Muscle layer of duodenum (tissue), 2 donors: ENCODE measurements at regions not wholly inside any gene's neighbourhood (a gene's known extent, or its start where the extent isn't known, plus 50 kb on each side); places are given as distances from the start of the nearest gene placed in this dataset.
"Not testable (repeated sequence)": the region's sequence is repeated elsewhere in the genome, so short reads cannot be mapped to it uniquely, and the experiment has no call there.

Experiments
- H3K27ac ChIP-seq: one replicate; pipeline ENCODE4 v1.7.0; 2013; ENCODE audit warnings: mild to moderate bottlenecking, low read length
- H3K27me3 ChIP-seq: one replicate; pipeline ENCODE4 v1.7.0; 2013; ENCODE audit warnings: low read depth, mild to moderate bottlenecking, control low read depth, low read length
- H3K36me3 ChIP-seq, 2 donors: one replicate each; pipeline ENCODE4 v1.7.0; 2013; ENCODE audit warnings: low read length in 2 of 2, control low read depth in 1 of 2, mild to moderate bottlenecking in 1 of 2; ENCODE audit not compliant: insufficient read depth in 2 of 2, control insufficient read depth in 1 of 2
- H3K4me1 ChIP-seq, 2 donors: one replicate each; pipeline ENCODE4 v1.7.0; 2013; ENCODE audit warnings: low read length in 2 of 2, mild to moderate bottlenecking in 2 of 2, control low read depth in 1 of 2, moderate library complexity in 1 of 2; ENCODE audit not compliant: insufficient read depth in 2 of 2, control insufficient read depth in 1 of 2
- H3K4me3 ChIP-seq, 2 donors: one replicate each; pipeline ENCODE4 v1.7.0; 2013; ENCODE audit warnings: low read length in 2 of 2, low read depth in 1 of 2, mild to moderate bottlenecking in 1 of 2
- H3K9me3 ChIP-seq, 2 donors: one replicate each; pipeline ENCODE4 v1.7.0; 2013; ENCODE audit warnings: low read length in 2 of 2, control low read depth in 1 of 2, mild to moderate bottlenecking in 1 of 2; ENCODE audit not compliant: control insufficient read depth in 1 of 2
- donor health status: healthy.

GRCh38 chr16:13829697-13830299, 90.2 kb upstream of the ERCC4 start:
- Histone ChIP-seq H3K36me3 (no peaks in the 10 kb centered on the region), H3K27me3 (no peaks in the 10 kb centered on the region), H3K4me1 (no peaks in the 10 kb centered on the region), H3K4me3 (no peak overlapping the region), H3K9me3 (peaks cover 0 to 5% of the 10 kb centered on the region in 2 donors), H3K27ac (no peak overlapping the region)

DNA sequence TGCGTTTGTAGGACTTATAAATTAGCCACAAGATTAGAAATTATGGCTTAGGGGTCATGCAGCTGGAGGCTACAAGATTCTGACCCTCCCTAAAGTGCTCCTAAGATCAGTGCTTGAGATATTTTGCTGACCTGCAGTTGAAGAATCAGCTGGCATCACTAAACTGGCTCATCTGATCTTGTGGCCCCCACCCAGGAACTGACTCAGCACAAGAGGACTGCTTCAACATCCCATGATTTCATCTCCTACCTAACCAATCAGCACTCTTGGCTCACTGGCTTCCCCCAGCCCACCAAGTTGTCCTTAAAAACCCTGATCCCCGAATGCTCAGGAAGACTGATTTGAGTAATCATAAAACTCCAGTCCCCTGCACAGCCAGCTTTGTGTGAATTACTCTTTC, 86.4 kb upstream of the ERCC4 start:
- Histone ChIP-seq H3K9me3 (no peaks in the 10 kb centered on the region), H3K4me3 (no peak overlapping the region), H3K4me1 (no peaks in the 10 kb centered on the region), H3K27ac (no peak overlapping the region), H3K27me3 (no peaks in the 10 kb centered on the region), H3K36me3 (no peaks in the 10 kb centered on the region)

GRCh38 chr16:13835387-13835786, 84.6 kb upstream of the ERCC4 start:
- no peaks in the 10 kb centered on the region for H3K9me3 ChIP-seq
- H3K36me3 ChIP-seq: no peaks in the 10 kb centered on the region
- H3K4me3 ChIP-seq: no peak overlapping the region
- no peaks in the 10 kb centered on the region for H3K4me1 ChIP-seq
- H3K27me3 ChIP-seq: no peaks in the 10 kb centered on the region
- no peak overlapping the region for H3K27ac ChIP-seq

DNA sequence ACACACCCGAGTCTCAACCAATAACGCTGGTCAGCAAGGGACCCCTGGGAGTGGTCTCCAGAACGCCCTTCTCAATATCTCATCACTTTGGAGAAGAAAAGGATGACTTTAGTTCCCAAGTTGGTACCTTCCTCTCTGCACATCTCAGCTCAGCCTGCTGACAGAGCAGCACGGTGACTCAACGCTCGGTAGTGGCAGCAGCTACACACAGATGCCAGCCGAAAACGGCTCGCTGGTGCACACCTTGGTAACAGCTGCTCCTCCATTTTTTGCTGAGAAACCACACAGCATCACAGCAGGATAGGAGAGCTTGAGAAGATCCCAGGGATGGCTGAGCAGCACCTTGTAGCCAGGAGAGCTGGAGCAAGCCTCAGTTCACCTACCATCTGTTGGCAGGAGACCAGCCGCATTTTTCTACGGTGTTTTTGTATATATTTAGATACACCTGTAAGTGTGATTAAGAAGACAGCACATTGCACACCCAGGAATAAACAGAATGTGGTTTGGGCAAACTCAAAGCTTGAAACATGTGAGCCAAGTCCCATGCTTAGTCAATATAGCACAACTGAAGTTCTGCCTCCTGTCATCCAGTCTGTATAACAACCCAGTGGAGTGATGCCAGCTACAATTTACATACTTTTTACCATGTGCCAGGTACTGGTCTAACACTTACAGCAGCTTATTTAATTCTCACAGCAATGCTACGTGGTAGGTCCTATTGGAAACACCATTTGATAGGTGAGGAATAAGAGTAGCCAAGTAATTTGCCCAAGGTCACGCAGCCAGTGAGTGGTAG, 83.8 kb upstream of the ERCC4 start:
- Histone ChIP-seq H3K36me3 (no peaks in the 10 kb centered on the region), H3K9me3 (no peaks in the 10 kb centered on the region), H3K4me3 (no peak overlapping the region), H3K27me3 (no peaks in the 10 kb centered on the region), H3K27ac (no peak overlapping the region), H3K4me1 (no peaks in the 10 kb centered on the region)

- Histone ChIP-seq H3K27ac (no peak overlapping the region), H3K4me3 (no peak overlapping the region), H3K27me3 (no peaks in the 10 kb centered on the region), H3K4me1 (no peaks in the 10 kb centered on the region), H3K9me3 (no peaks in the 10 kb centered on the region), H3K36me3 (no peaks in the 10 kb centered on the region)
Measured at GRCh38 chr16:13838401-13839190, 81.4 kb upstream of the ERCC4 start.

DNA sequence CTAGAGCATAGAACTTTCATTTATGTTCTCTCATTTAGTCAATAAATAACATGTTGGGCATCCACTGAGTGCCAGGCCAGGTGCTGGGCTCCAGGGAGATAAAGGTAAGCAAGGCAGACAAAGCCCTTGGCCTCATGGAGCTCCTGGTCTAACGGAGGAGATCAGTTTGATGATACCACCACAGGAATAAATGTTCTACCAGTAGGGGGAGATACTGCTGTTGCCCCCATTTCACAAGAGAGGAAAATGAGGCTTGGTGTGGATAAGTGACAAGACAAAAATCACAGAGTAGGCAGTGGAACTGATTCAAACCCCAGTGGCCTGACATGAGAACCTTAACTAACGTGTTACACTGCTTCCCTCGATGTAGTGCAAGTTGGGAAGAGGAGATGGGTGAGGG, 80.4 kb upstream of the ERCC4 start:
- no peak overlapping the region for H3K27ac ChIP-seq
- no peaks in the 10 kb centered on the region for H3K27me3 ChIP-seq
- H3K36me3 ChIP-seq: no peaks in the 10 kb centered on the region
- H3K9me3 ChIP-seq: no peaks in the 10 kb centered on the region
- no peaks in the 10 kb centered on the region for H3K4me1 ChIP-seq
- H3K4me3 ChIP-seq: no peak overlapping the region

- no peak overlapping the region for H3K4me3 ChIP-seq
- H3K27ac ChIP-seq: no peak overlapping the region
- H3K36me3 ChIP-seq: no peaks in the 10 kb centered on the region
- H3K4me1 ChIP-seq: no peaks in the 10 kb centered on the region
- H3K27me3 ChIP-seq: no peaks in the 10 kb centered on the region
- H3K9me3 ChIP-seq: peaks cover 3 to 8% of the 10 kb centered on the region in 2 donors
Measured at GRCh38 chr16:13845232-13845631, 74.7 kb upstream of the ERCC4 start.

- Histone ChIP-seq H3K36me3 (no peaks in the 10 kb centered on the region), H3K27me3 (no peaks in the 10 kb centered on the region), H3K9me3 (peaks cover 3 to 8% of the 10 kb centered on the region in 2 donors)
Measured at GRCh38 chr16:13848795-13849194, 71.2 kb upstream of the ERCC4 start.

GRCh38 chr16:13850173-13850572, 69.8 kb upstream of the ERCC4 start:
- not testable (repeated sequence) for H3K4me1 ChIP-seq, H3K9me3 ChIP-seq, H3K27ac ChIP-seq, H3K36me3 ChIP-seq, H3K27me3 ChIP-seq, H3K4me3 ChIP-seq

More at GRCh38 chr16:13848795-13849194, 71.2 kb upstream of the ERCC4 start:
- Histone ChIP-seq H3K4me1 (no peaks in the 10 kb centered on the region), H3K4me3 (no peak overlapping the region), H3K27ac (no peak overlapping the region)

GRCh38 chr16:13852827-13853226, 67.1 kb upstream of the ERCC4 start:
- H3K4me1 ChIP-seq: no peaks in the 10 kb centered on the region
- no peaks in the 10 kb centered on the region for H3K36me3 ChIP-seq
- H3K27ac ChIP-seq: no peak overlapping the region
- H3K27me3 ChIP-seq: no peaks in the 10 kb centered on the region
- no peak overlapping the region for H3K4me3 ChIP-seq
- no peaks in the 10 kb centered on the region for H3K9me3 ChIP-seq

- H3K36me3 ChIP-seq: no peaks in the 10 kb centered on the region
- H3K27ac ChIP-seq: no peak overlapping the region
- no peak overlapping the region for H3K4me3 ChIP-seq
- no peaks in the 10 kb centered on the region for H3K27me3 ChIP-seq
- H3K4me1 ChIP-seq: no peaks in the 10 kb centered on the region
- no peaks in the 10 kb centered on the region for H3K9me3 ChIP-seq
Measured at GRCh38 chr16:13856398-13856797, 63.6 kb upstream of the ERCC4 start.
